Parathyroid adenoma (tissue), 2 donors: ENCODE measurements at regions not wholly inside any gene's neighbourhood (a gene's known extent, or its start where the extent isn't known, plus 50 kb on each side); places are given as distances from the start of the nearest gene placed in this dataset.

Experiments
- H2AFZ ChIP-seq: fragments of 300-600 bp; sonication (generic); one replicate; pipeline ENCODE4 v1.7.0; 2017; ENCODE audit warnings: antibody characterized with exemption, mild to moderate bottlenecking
- H3K27ac ChIP-seq: fragments of 300-600 bp; sonication (generic); one replicate; pipeline ENCODE4 v1.7.0; 2017
- H3K27me3 ChIP-seq: fragments of 300-600 bp; sonication (generic); one replicate; pipeline ENCODE4 v1.7.0; 2017; ENCODE audit warnings: low read length; ENCODE audit not compliant: control insufficient read depth, insufficient read depth
- H3K36me3 ChIP-seq: fragments of 300-600 bp; sonication (generic); one replicate; pipeline ENCODE4 v1.7.0; 2017; ENCODE audit warnings: low read length; ENCODE audit not compliant: control insufficient read depth, insufficient read depth
- H3K4me1 ChIP-seq: fragments of 300-600 bp; sonication (generic); one replicate; pipeline ENCODE4 v1.7.0; 2017; ENCODE audit warnings: control low read depth
- H3K4me2 ChIP-seq: fragments of 300-600 bp; sonication (generic); one replicate; pipeline ENCODE4 v1.7.0; 2017; ENCODE audit warnings: low read length
- H3K4me3 ChIP-seq: fragments of 300-600 bp; sonication (generic); one replicate; pipeline ENCODE4 v1.7.0; 2017; ENCODE audit warnings: low read depth, low read length
- H3K79me2 ChIP-seq: fragments of 300-600 bp; sonication (generic); one replicate; pipeline ENCODE4 v1.7.0; 2017; ENCODE audit warnings: control low read depth
- H3K9ac ChIP-seq: fragments of 300-600 bp; sonication (generic); one replicate; pipeline ENCODE4 v1.7.0; 2017; ENCODE audit warnings: mild to moderate bottlenecking
- H3K9me3 ChIP-seq: fragments of 300-600 bp; sonication (generic); one replicate; pipeline ENCODE4 v1.7.0; 2017; ENCODE audit warnings: low read length; ENCODE audit not compliant: control insufficient read depth
- TF ChIP-seq, protein P1 (sequence below): fragments of 300-600 bp; sonication (generic); IDR thresholded peaks from one replicate; pipeline ENCODE4 v1.7.0; 2017; ENCODE audit warnings: antibody characterized with exemption, mild to moderate bottlenecking
- donor health status: primary hyperparathyroidism.

GRCh38 chr7:94095316-94096009, 91.3 kb upstream of the BET1 start:
- no peaks in the 10 kb centered on the region for H3K27me3 ChIP-seq
- no peak overlapping the region for H3K27ac ChIP-seq
- H3K36me3 ChIP-seq, result no peaks in the 10 kb centered on the region
- no peaks in the 10 kb centered on the region for H3K4me1 ChIP-seq
- no peaks in the 10 kb centered on the region for H3K9me3 ChIP-seq
- TF ChIP-seq, protein P1, sequence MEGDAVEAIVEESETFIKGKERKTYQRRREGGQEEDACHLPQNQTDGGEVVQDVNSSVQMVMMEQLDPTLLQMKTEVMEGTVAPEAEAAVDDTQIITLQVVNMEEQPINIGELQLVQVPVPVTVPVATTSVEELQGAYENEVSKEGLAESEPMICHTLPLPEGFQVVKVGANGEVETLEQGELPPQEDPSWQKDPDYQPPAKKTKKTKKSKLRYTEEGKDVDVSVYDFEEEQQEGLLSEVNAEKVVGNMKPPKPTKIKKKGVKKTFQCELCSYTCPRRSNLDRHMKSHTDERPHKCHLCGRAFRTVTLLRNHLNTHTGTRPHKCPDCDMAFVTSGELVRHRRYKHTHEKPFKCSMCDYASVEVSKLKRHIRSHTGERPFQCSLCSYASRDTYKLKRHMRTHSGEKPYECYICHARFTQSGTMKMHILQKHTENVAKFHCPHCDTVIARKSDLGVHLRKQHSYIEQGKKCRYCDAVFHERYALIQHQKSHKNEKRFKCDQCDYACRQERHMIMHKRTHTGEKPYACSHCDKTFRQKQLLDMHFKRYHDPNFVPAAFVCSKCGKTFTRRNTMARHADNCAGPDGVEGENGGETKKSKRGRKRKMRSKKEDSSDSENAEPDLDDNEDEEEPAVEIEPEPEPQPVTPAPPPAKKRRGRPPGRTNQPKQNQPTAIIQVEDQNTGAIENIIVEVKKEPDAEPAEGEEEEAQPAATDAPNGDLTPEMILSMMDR, result no peak
- no peaks in the 10 kb centered on the region for H3K79me2 ChIP-seq
- no peak overlapping the region for H2AFZ ChIP-seq
- H3K4me2 ChIP-seq, result no peak overlapping the region
- H3K4me3 ChIP-seq, result no peak overlapping the region
- H3K9ac ChIP-seq, result no peak overlapping the region

GRCh38 chr7:94099679-94100078, 95.5 kb upstream of the BET1 start:
- TF ChIP-seq, protein P1, result no peak
- Histone ChIP-seq H3K27ac (no peak overlapping the region), H3K79me2 (no peaks in the 10 kb centered on the region), H3K36me3 (no peaks in the 10 kb centered on the region), H3K9ac (no peak overlapping the region), H2AFZ (no peak overlapping the region), H3K27me3 (no peaks in the 10 kb centered on the region), H3K9me3 (no peaks in the 10 kb centered on the region), H3K4me1 (no peaks in the 10 kb centered on the region), H3K4me3 (no peak overlapping the region), H3K4me2 (no peak overlapping the region)

DNA sequence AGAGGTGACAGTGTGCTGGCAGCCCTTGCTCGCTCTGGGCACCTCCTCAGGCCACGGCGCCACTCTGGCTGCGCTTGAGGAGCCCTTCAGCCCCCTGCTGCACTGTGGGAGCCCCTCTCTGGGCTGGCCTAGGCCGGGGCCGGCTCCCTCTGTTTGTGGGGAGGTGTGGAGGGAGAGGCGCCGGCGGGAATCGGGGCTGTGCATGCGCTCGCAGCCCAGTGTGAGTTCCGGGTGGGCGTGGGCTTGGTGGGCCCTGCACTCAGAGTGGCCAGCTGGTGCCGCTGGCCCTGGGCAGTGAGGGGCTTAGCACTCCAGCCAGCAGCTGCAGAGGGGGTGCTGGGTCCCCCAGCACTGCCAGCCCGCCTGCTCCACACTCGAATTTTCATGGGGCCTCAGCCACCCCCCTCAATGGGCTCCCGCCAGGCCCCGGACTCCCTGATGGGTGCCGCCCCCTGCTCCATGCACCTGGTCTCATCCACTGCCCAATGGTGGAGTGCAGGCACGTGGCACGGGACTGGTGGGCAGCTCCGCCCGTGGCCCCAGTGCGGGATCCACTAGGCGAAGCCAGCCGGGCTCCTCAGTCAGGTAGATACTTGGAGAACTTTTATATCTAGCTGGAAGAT, 96.7 kb upstream of the BET1 start:
- Histone ChIP-seq H3K9me3 (no peaks in the 10 kb centered on the region), H3K4me2 (no peak overlapping the region), H3K4me1 (no peaks in the 10 kb centered on the region), H3K27ac (no peak overlapping the region), H2AFZ (no peak overlapping the region), H3K9ac (no peak overlapping the region), H3K4me3 (no peak overlapping the region), H3K79me2 (no peaks in the 10 kb centered on the region), H3K36me3 (no peaks in the 10 kb centered on the region), H3K27me3 (no peaks in the 10 kb centered on the region)
- TF ChIP-seq, protein P1, result no peak

- H3K27me3 ChIP-seq, result no peaks in the 10 kb centered on the region
- H3K4me1 ChIP-seq, result no peaks in the 10 kb centered on the region
- H3K36me3 ChIP-seq, result no peaks in the 10 kb centered on the region
- H3K4me2 ChIP-seq, result no peak overlapping the region
- H3K9me3 ChIP-seq, result no peaks in the 10 kb centered on the region
- no peak overlapping the region for H3K4me3 ChIP-seq
- no peak overlapping the region for H3K27ac ChIP-seq
- H3K9ac ChIP-seq, result no peak overlapping the region
- no peaks in the 10 kb centered on the region for H3K79me2 ChIP-seq
- no peak overlapping the region for H2AFZ ChIP-seq
- TF ChIP-seq, protein P1, result no peak
Measured at GRCh38 chr7:94104301-94104700, 100.1 kb upstream of the BET1 start.

- Histone ChIP-seq H3K4me2 (no peak overlapping the region), H3K79me2 (no peaks in the 10 kb centered on the region), H2AFZ (no peak overlapping the region), H3K9me3 (no peaks in the 10 kb centered on the region), H3K36me3 (no peaks in the 10 kb centered on the region), H3K4me3 (no peak overlapping the region), H3K27me3 (no peaks in the 10 kb centered on the region), H3K27ac (no peak overlapping the region), H3K9ac (no peak overlapping the region), H3K4me1 (no peaks in the 10 kb centered on the region)
- TF ChIP-seq, protein P1, result no peak
Measured at GRCh38 chr7:94109556-94109955, 105.4 kb upstream of the BET1 start.
